Uterus (tissue), 3 donors: ENCODE measurements at regions not wholly inside any gene's neighbourhood (a gene's known extent, or its start where the extent isn't known, plus 50 kb on each side); places are given as distances from the start of the nearest gene placed in this dataset.

ENCODE experiments used
- DNase-seq, 2 donors: peaks; one replicate each; pipeline ENCODE4 v3.0.0-alpha.2; 2019 to 2020
- H3K27ac ChIP-seq, 2 donors: fragments of 200-600 bp; sonication (generic); 1 replicate in 1 of 2; 2 replicates in 1 of 2; pipeline ENCODE4 v1.5.1; 2016 to 2018
- H3K27me3 ChIP-seq, 2 donors: fragments of 200-600 bp; sonication (generic); one replicate each; pipeline ENCODE4 v1.5.1; 2018 to 2019; ENCODE audit warnings: control low read depth in 1 of 2
- H3K36me3 ChIP-seq, 2 donors: fragments of 200-600 bp; sonication (generic); one replicate each; pipeline ENCODE4 v1.5.1; 2019; ENCODE audit warnings: control low read depth in 1 of 2
- H3K4me1 ChIP-seq, 2 donors: fragments of 200-600 bp; sonication (generic); one replicate each; pipeline ENCODE4 v1.5.1; 2018 to 2019; ENCODE audit warnings: control low read depth in 1 of 2
- H3K4me3 ChIP-seq, 2 donors: fragments of 200-600 bp; sonication (generic); 1 replicate in 1 of 2; 2 replicates in 1 of 2; pipeline ENCODE4 v1.5.1; 2018 to 2019; ENCODE audit warnings: mild to moderate bottlenecking in 1 of 2
- H3K9me3 ChIP-seq, 2 donors: fragments of 200-600 bp; sonication (generic); one replicate each; pipeline ENCODE4 v1.5.1; 2019; ENCODE audit warnings: control low read depth in 1 of 2
- CTCF ChIP-seq, 4 experiments: fragments of 200-600 bp in 2 of 4; fragments of 450-650 bp in 2 of 4; sonication (generic) in 2 of 4; IDR thresholded peaks; one replicate each; pipeline ENCODE4 v1.5.1; 2016 to 2019; ENCODE audit warnings: antibody characterized with exemption in 4 of 4, mild to moderate bottlenecking in 2 of 4, moderate library complexity in 1 of 4
- POLR2A ChIP-seq, 2 donors: fragments of 450-650 bp; IDR thresholded peaks; one replicate each; pipeline ENCODE4 v1.6.1; 2016; ENCODE audit warnings: antibody characterized with exemption in 2 of 2, mild to moderate bottlenecking in 1 of 2, moderate library complexity in 1 of 2
- intact Hi-C: fragments of 100-400 bp; cut with DNase I; formaldehyde crosslinking; loops from one replicate; pipeline ENCODE4 v1.15.1; 2023; ENCODE audit warnings: low total_unique reads
- donor health status: DM: yes; HTN: yes; CAD: no.

- Histone ChIP-seq H3K27me3 (no peaks in the 10 kb centered on the region), H3K36me3 (no peaks in the 10 kb centered on the region), H3K9me3 (no peaks in the 10 kb centered on the region), H3K27ac (no peak overlapping the region), H3K4me1 (no peaks in the 10 kb centered on the region), H3K4me3 (no peak overlapping the region)
- no peak for TF ChIP-seq CTCF (IDR thresholded peaks at IDR 0.05)
- TF ChIP-seq POLR2A (IDR thresholded peaks at IDR 0.05) = no peak
- intact Hi-C loops = no loop called here
- DNase-seq = no peak
Observed at GRCh38 chr7:88495881-88496725, 189.4 kb upstream of the STEAP4 start.

- no peaks in the 10 kb centered on the region for H3K27me3 ChIP-seq
- H3K36me3 ChIP-seq = no peaks in the 10 kb centered on the region
- no peaks in the 10 kb centered on the region for H3K9me3 ChIP-seq
- no peak for DNase-seq
- TF ChIP-seq POLR2A (IDR thresholded peaks at IDR 0.05) (no peak), CTCF (IDR thresholded peaks at IDR 0.05) (no peak)
- H3K27ac ChIP-seq = no peak overlapping the region
- intact Hi-C loops = no loop called here
- no peak overlapping the region for H3K4me3 ChIP-seq
- H3K4me1 ChIP-seq = no peaks in the 10 kb centered on the region
Observed at GRCh38 chr7:88492153-88492552, 185.5 kb upstream of the STEAP4 start.

GRCh38 chr7:88490874-88491273, 184.2 kb upstream of the STEAP4 start:
- H3K36me3 ChIP-seq = no peaks in the 10 kb centered on the region
- H3K27ac ChIP-seq = no peak overlapping the region
- H3K4me3 ChIP-seq = no peak overlapping the region
- no peak for DNase-seq
- H3K4me1 ChIP-seq = no peaks in the 10 kb centered on the region
- H3K27me3 ChIP-seq = no peaks in the 10 kb centered on the region
- TF ChIP-seq CTCF (IDR thresholded peaks at IDR 0.05) (no peak), POLR2A (IDR thresholded peaks at IDR 0.05) (no peak)
- no peaks in the 10 kb centered on the region for H3K9me3 ChIP-seq
- intact Hi-C loops = no loop called here

- Histone ChIP-seq H3K36me3 (no peaks in the 10 kb centered on the region), H3K9me3 (no peaks in the 10 kb centered on the region), H3K4me3 (no peak overlapping the region), H3K27me3 (no peaks in the 10 kb centered on the region), H3K4me1 (no peaks in the 10 kb centered on the region), H3K27ac (no peak overlapping the region)
- DNase-seq = no peak
- intact Hi-C loops = no loop called here
- no peak for TF ChIP-seq CTCF (IDR thresholded peaks at IDR 0.05)
- no peak for TF ChIP-seq POLR2A (IDR thresholded peaks at IDR 0.05)
Observed at GRCh38 chr7:88490161-88490560, 183.5 kb upstream of the STEAP4 start.

GRCh38 chr7:88485821-88486220, 179.1 kb upstream of the STEAP4 start:
- no peak for DNase-seq
- no peaks in the 10 kb centered on the region for H3K4me1 ChIP-seq
- H3K36me3 ChIP-seq = no peaks in the 10 kb centered on the region
- H3K27me3 ChIP-seq = no peaks in the 10 kb centered on the region
- TF ChIP-seq POLR2A (IDR thresholded peaks at IDR 0.05) = no peak
- no peak for TF ChIP-seq CTCF (IDR thresholded peaks at IDR 0.05)
- intact Hi-C loops = no loop called here
- H3K27ac ChIP-seq = no peak overlapping the region
- no peaks in the 10 kb centered on the region for H3K9me3 ChIP-seq
- H3K4me3 ChIP-seq = no peak overlapping the region
